Activated T-cell treated with anti-CD3 and anti-CD28 coated beads, Interleukin-2, amount 50 U/mL, for 4 hours (primary cell): ENCODE measurements at regions not wholly inside any gene's neighbourhood (a gene's known extent, or its start where the extent isn't known, plus 50 kb on each side); places are given as distances from the start of the nearest gene placed in this dataset.
A peak's percentile ranks its signal among the peaks of the same experiment; 100 is the strongest.
"Not testable (repeated sequence)": the region's sequence is repeated elsewhere in the genome, so short reads cannot be mapped to it uniquely, and the experiment has no call there.

Source experiments
- ATAC-seq, 2 donors: fragments of 200-7000 bp; cut with Tn5 transposase; one replicate each; pipeline ENCODE4 v1.10.0; 2021
- DNase-seq: peaks from one replicate; pipeline ENCODE4 v3.0.0-alpha.2; 2020
- H3K27me3 Mint-ChIP-seq: one replicate; pipeline ENCODE4 v1.8.0; 2021; ENCODE audit warnings: low read depth, mixed read lengths
- H3K36me3 Mint-ChIP-seq: one replicate; pipeline ENCODE4 v1.8.0; 2022; ENCODE audit warnings: mixed read lengths; ENCODE audit not compliant: insufficient read depth
- H3K4me1 Mint-ChIP-seq: one replicate; pipeline ENCODE4 v1.8.0; 2021; ENCODE audit warnings: low read depth, mixed read lengths
- H3K4me3 Mint-ChIP-seq: one replicate; pipeline ENCODE4 v1.8.0; 2021; ENCODE audit warnings: mild to moderate bottlenecking, moderate library complexity, mixed read lengths
- H3K9me3 Mint-ChIP-seq: one replicate; pipeline ENCODE4 v1.8.0; 2021; ENCODE audit warnings: mixed read lengths

- Mint-ChIP-seq H3K36me3 (peaks cover 4% of the 10 kb centered on the region), H3K9me3 (no peaks in the 10 kb centered on the region), H3K4me3 (no peak overlapping the region), H3K27me3 (no peaks in the 10 kb centered on the region), H3K4me1 (no peaks in the 10 kb centered on the region)
- DNase-seq = no peak
- peak in 1 of 2 donors; percentile 40 for ATAC-seq
Measured at GRCh38 chr11:22920939-22921565, 60.8 kb upstream of the CCDC179 start.

GRCh38 chr11:22922672-22923071 is 62.4 kb upstream of the CCDC179 start:
- no peaks in the 10 kb centered on the region for H3K27me3 Mint-ChIP-seq

DNA sequence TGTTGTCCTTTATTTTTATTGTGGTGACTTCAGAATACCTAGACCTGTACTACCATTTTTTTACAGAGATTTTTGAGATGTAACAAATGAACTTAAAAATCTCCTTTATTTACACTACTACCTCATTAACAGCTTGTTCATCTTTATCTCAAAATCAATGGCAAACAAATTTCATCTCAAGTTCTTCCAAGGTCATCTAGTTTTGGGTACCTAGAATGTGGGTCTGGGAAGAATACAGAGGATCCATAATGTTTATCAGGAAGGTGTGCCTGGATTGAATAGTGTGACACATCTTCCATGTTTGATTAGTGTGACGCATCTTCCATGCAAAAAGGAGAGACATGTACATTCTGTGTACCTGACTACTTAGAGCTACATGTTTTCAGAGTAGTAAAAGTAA is 63.3 kb upstream of the CCDC179 start:
- no peak for ATAC-seq
- no peaks in the 10 kb centered on the region for H3K9me3 Mint-ChIP-seq
- DNase-seq = no peak
- H3K36me3 Mint-ChIP-seq = peaks cover 4% of the 10 kb centered on the region
- H3K4me1 Mint-ChIP-seq = no peaks in the 10 kb centered on the region
- H3K27me3 Mint-ChIP-seq = no peaks in the 10 kb centered on the region
- H3K4me3 Mint-ChIP-seq = no peak overlapping the region

More at GRCh38 chr11:22922672-22923071, 62.4 kb upstream of the CCDC179 start:
- H3K4me1 Mint-ChIP-seq = no peaks in the 10 kb centered on the region
- no peaks in the 10 kb centered on the region for H3K9me3 Mint-ChIP-seq
- peaks cover 4% of the 10 kb centered on the region for H3K36me3 Mint-ChIP-seq
- DNase-seq (no peak), ATAC-seq (no peak)
- no peak overlapping the region for H3K4me3 Mint-ChIP-seq

DNA sequence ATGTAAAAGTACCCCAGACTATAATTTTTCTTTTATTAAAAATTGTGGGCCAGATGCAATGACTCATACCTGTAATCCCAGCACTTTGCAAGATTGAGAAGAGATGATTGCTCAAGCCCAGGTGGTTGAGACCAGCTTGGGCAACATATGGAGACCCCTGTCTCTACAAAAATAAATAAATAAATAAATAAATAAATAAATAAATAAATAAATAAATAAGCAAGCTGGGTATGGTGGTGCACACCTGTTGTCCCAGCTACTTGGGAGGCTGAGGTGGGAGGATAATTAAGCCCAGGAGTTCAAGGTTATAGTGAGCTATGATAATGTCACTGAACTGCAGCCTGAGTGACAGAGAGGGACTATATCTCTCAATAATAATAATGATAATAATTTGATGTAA is 66.1 kb upstream of the CCDC179 start:
- peaks cover 4% of the 10 kb centered on the region for H3K36me3 Mint-ChIP-seq
- H3K9me3 Mint-ChIP-seq = no peaks in the 10 kb centered on the region
- no peak for DNase-seq
- H3K4me1 Mint-ChIP-seq = no peaks in the 10 kb centered on the region
- H3K27me3 Mint-ChIP-seq = no peaks in the 10 kb centered on the region
- no peak for ATAC-seq
- H3K4me3 Mint-ChIP-seq = no peak overlapping the region

GRCh38 chr11:22927793-22928192 is 67.5 kb upstream of the CCDC179 start:
- DNase-seq = no peak
- ATAC-seq = no peak
- no peaks in the 10 kb centered on the region for H3K27me3 Mint-ChIP-seq
- H3K36me3 Mint-ChIP-seq = peaks cover 4% of the 10 kb centered on the region
- H3K4me1 Mint-ChIP-seq = no peaks in the 10 kb centered on the region
- H3K4me3 Mint-ChIP-seq = no peak overlapping the region
- no peaks in the 10 kb centered on the region for H3K9me3 Mint-ChIP-seq

GRCh38 chr11:22928207-22928917 is 68.1 kb upstream of the CCDC179 start:
- Mint-ChIP-seq H3K27me3 (no peaks in the 10 kb centered on the region), H3K36me3 (peaks cover 4% of the 10 kb centered on the region), H3K4me1 (no peaks in the 10 kb centered on the region), H3K4me3 (no peak overlapping the region), H3K9me3 (no peaks in the 10 kb centered on the region)
- ATAC-seq (no peak), DNase-seq (no peak)

- DNase-seq (no peak), ATAC-seq (no peak)
- H3K9me3 Mint-ChIP-seq = no peaks in the 10 kb centered on the region
- no peaks in the 10 kb centered on the region for H3K27me3 Mint-ChIP-seq
- no peaks in the 10 kb centered on the region for H3K36me3 Mint-ChIP-seq
- no peak overlapping the region for H3K4me3 Mint-ChIP-seq
- H3K4me1 Mint-ChIP-seq = no peaks in the 10 kb centered on the region
Measured at GRCh38 chr11:22930816-22931594, 70.7 kb upstream of the CCDC179 start.

GRCh38 chr11:22938691-22939090 is 78.4 kb upstream of the CCDC179 start:
- Mint-ChIP-seq H3K9me3 (no peaks in the 10 kb centered on the region), H3K4me1 (no peaks in the 10 kb centered on the region)

DNA sequence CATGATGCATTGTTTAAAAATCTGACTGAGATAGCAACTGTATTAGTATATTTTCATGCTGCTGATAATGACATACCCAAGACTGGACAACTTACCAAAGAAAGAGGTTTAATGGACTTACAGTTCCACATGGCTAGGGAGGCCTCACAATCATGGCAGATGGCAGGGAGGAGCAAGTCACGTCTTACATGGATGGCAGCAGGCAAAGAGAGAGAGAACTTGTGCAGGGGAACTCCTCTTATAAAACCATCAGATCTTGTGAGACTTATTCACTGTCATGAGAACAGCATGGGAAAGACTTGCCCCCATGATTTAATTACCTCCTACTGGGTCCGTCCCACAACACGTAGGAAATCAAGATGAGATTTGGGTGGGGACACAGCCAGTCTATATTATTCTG is 81.3 kb upstream of the CCDC179 start:
- not testable (repeated sequence) for H3K36me3 Mint-ChIP-seq, H3K9me3 Mint-ChIP-seq, ATAC-seq

More at GRCh38 chr11:22938691-22939090, 78.4 kb upstream of the CCDC179 start:
- no peak for ATAC-seq
- no peak overlapping the region for H3K4me3 Mint-ChIP-seq
- H3K36me3 Mint-ChIP-seq = peaks cover 2% of the 10 kb centered on the region
- no peaks in the 10 kb centered on the region for H3K27me3 Mint-ChIP-seq
- DNase-seq = no peak

DNA sequence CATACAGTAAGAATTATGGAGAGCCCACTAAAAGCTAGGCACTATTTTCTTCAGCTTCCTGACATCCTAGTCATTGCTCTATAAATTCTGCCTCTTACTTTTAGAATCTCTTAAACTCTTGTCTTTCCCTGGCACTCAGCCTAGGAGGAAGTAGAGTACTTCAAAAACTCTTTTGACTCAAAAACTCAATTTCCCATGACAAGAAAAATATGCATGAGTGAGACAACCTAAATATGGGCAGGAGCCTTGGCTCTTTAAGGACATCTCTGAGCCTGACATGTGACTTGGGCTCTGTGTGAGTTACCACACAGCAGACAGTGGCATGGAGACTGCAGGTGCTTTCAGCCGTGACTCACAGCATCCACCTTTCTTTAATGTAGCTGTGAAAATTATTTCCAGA is 97.5 kb upstream of the CCDC179 start:
- Mint-ChIP-seq H3K27me3 (no peaks in the 10 kb centered on the region), H3K4me3 (no peak overlapping the region), H3K4me1 (no peaks in the 10 kb centered on the region)

More for the DNA sequence above, 81.3 kb upstream of the CCDC179 start:
- DNase-seq, H3K4me3 Mint-ChIP-seq, H3K27me3 Mint-ChIP-seq, H3K4me1 Mint-ChIP-seq: not testable (repeated sequence)

DNA sequence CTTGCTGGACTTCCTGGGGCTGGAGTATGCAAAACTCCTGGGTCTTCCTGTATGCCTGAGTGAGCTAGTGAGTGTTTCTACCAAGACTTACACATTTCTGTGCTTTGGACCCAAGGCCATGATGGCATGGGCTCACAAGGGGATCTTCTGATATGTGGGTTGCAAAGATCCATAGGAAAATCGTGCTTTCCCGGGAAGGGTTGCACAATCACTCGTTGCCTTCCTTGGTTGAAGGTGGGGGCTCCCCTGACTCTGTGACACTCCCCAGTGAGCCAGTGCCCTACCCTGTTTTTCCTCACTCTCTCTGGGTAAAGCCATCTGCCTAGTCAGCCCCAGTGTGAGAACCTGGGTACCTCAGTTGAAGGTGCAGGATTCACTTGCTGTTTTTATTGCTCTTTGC is 114.0 kb upstream of the CCDC179 start:
- Mint-ChIP-seq H3K36me3 (peaks cover 2% of the 10 kb centered on the region), H3K4me1 (no peaks in the 10 kb centered on the region), H3K9me3 (peaks cover 24% of the 10 kb centered on the region), H3K4me3 (no peak overlapping the region), H3K27me3 (no peaks in the 10 kb centered on the region)
- ATAC-seq (no peak), DNase-seq (no peak)

More for the DNA sequence above, 97.5 kb upstream of the CCDC179 start:
- Mint-ChIP-seq H3K9me3 (no peaks in the 10 kb centered on the region), H3K36me3 (no peaks in the 10 kb centered on the region)
- DNase-seq (no peak), ATAC-seq (no peak)

- DNase-seq (no peak), ATAC-seq (no peak)
- no peaks in the 10 kb centered on the region for H3K4me1 Mint-ChIP-seq
- no peaks in the 10 kb centered on the region for H3K27me3 Mint-ChIP-seq
- H3K4me3 Mint-ChIP-seq = no peak overlapping the region
- no peaks in the 10 kb centered on the region for H3K36me3 Mint-ChIP-seq
- peaks cover 14% of the 10 kb centered on the region for H3K9me3 Mint-ChIP-seq
Measured at GRCh38 chr11:22976146-22976545, 115.9 kb upstream of the CCDC179 start.

- DNase-seq (no peak), ATAC-seq (no peak)
- no peaks in the 10 kb centered on the region for H3K27me3 Mint-ChIP-seq
- no peak overlapping the region for H3K4me3 Mint-ChIP-seq
- peaks cover 12% of the 10 kb centered on the region for H3K9me3 Mint-ChIP-seq
- peaks cover 2% of the 10 kb centered on the region for H3K36me3 Mint-ChIP-seq
- no peaks in the 10 kb centered on the region for H3K4me1 Mint-ChIP-seq
Measured at GRCh38 chr11:22982903-22983302, 122.6 kb upstream of the CCDC179 start.

GRCh38 chr11:22984045-22984444 is 123.8 kb upstream of the CCDC179 start:
- H3K4me1 Mint-ChIP-seq = no peaks in the 10 kb centered on the region
- no peak for DNase-seq
- H3K36me3 Mint-ChIP-seq = peaks cover 2% of the 10 kb centered on the region
- H3K4me3 Mint-ChIP-seq = no peak overlapping the region
- H3K27me3 Mint-ChIP-seq = no peaks in the 10 kb centered on the region
- no peak for ATAC-seq
- H3K9me3 Mint-ChIP-seq = peaks cover 19% of the 10 kb centered on the region
